GM19035 (cell line): ENCODE measurements at regions not wholly inside any gene's neighbourhood (a gene's known extent, or its start where the extent isn't known, plus 50 kb on each side); places are given as distances from the start of the nearest gene placed in this dataset.

Source experiments
- ATAC-seq: cut with Tn5 transposase; IDR thresholded peaks from one replicate; pipeline ENCODE4 v1.9.1; 2021; ENCODE audit not compliant: unreplicated experiment

- no peak for ATAC-seq
Measured at GRCh38 chr5:129821477-129822131, 73.7 kb downstream of the MINAR2 start.

- ATAC-seq = no peak
Measured at GRCh38 chr5:129830288-129830687, 74.0 kb upstream of the CHSY3 start.

GRCh38 chr5:129836321-129836720 is 67.9 kb upstream of the CHSY3 start:
- no peak for ATAC-seq

GRCh38 chr5:129844764-129845163 is 59.5 kb upstream of the CHSY3 start:
- ATAC-seq = no peak

GRCh38 chr5:129852747-129853352 is 51.4 kb upstream of the CHSY3 start:
- peak; percentile 99 for ATAC-seq

GRCh38 chr5:129853588-129853987 is 50.7 kb upstream of the CHSY3 start:
- ATAC-seq = no peak
